ENCODE measurements at regions not wholly inside any gene's neighbourhood (a gene's known extent, or its start where the extent isn't known, plus 50 kb on each side); places are given as distances from the start of the nearest gene placed in this dataset.

- DNase-seq (ENCODE audit: low read depth), result peak; percentile 28
- no peak for TF ChIP-seq CTCF (conservative IDR thresholded peaks at IDR 0.05; ENCODE audit: control insufficient read depth, insufficient read depth, low read depth, low read length)
- H3K4me3 ChIP-seq (ENCODE audit: control insufficient read depth, low read depth, low read length), result no peak overlapping the region
These were observed 122.8 kb upstream of the SLIT3 start for GRCh38 chr5:169423580-169424278.

- DNase-seq (ENCODE audit: low read depth), result no peak
- no peak overlapping the region for H3K4me3 ChIP-seq (ENCODE audit: control insufficient read depth, low read depth, low read length)
- no peak for TF ChIP-seq CTCF (conservative IDR thresholded peaks at IDR 0.05; ENCODE audit: control insufficient read depth, insufficient read depth, low read depth, low read length)
These were observed 121.1 kb upstream of the SLIT3 start for GRCh38 chr5:169422087-169422486.

GRCh38 chr5:169421677-169422076 is 120.7 kb upstream of the SLIT3 start:
- no peak overlapping the region for H3K4me3 ChIP-seq (ENCODE audit: control insufficient read depth, low read depth, low read length)
- peak; percentile 40 for DNase-seq (ENCODE audit: low read depth)
- no peak for TF ChIP-seq CTCF (conservative IDR thresholded peaks at IDR 0.05; ENCODE audit: control insufficient read depth, insufficient read depth, low read depth, low read length)

GRCh38 chr5:169417676-169418075 is 116.7 kb upstream of the SLIT3 start:
- DNase-seq (ENCODE audit: low read depth), result no peak
- TF ChIP-seq CTCF (conservative IDR thresholded peaks at IDR 0.05; ENCODE audit: control insufficient read depth, insufficient read depth, low read depth, low read length), result no peak
- no peak overlapping the region for H3K4me3 ChIP-seq (ENCODE audit: control insufficient read depth, low read depth, low read length)

GRCh38 chr5:169416583-169417196 is 115.8 kb upstream of the SLIT3 start:
- peak; percentile 98 for DNase-seq (ENCODE audit: low read depth)
- no peak overlapping the region for H3K4me3 ChIP-seq (ENCODE audit: control insufficient read depth, low read depth, low read length)
- no peak for TF ChIP-seq CTCF (conservative IDR thresholded peaks at IDR 0.05; ENCODE audit: control insufficient read depth, insufficient read depth, low read depth, low read length)

- H3K4me3 ChIP-seq (ENCODE audit: control insufficient read depth, low read depth, low read length), result no peak overlapping the region
- no peak for TF ChIP-seq CTCF (conservative IDR thresholded peaks at IDR 0.05; ENCODE audit: control insufficient read depth, insufficient read depth, low read depth, low read length)
- no peak for DNase-seq (ENCODE audit: low read depth)
These were observed 115.0 kb upstream of the SLIT3 start for GRCh38 chr5:169415948-169416347.
